ENCODE measurements at regions not wholly inside any gene's neighbourhood (a gene's known extent, or its start where the extent isn't known, plus 50 kb on each side); places are given as distances from the start of the nearest gene placed in this dataset.

- TF ChIP-seq, protein P1, sequence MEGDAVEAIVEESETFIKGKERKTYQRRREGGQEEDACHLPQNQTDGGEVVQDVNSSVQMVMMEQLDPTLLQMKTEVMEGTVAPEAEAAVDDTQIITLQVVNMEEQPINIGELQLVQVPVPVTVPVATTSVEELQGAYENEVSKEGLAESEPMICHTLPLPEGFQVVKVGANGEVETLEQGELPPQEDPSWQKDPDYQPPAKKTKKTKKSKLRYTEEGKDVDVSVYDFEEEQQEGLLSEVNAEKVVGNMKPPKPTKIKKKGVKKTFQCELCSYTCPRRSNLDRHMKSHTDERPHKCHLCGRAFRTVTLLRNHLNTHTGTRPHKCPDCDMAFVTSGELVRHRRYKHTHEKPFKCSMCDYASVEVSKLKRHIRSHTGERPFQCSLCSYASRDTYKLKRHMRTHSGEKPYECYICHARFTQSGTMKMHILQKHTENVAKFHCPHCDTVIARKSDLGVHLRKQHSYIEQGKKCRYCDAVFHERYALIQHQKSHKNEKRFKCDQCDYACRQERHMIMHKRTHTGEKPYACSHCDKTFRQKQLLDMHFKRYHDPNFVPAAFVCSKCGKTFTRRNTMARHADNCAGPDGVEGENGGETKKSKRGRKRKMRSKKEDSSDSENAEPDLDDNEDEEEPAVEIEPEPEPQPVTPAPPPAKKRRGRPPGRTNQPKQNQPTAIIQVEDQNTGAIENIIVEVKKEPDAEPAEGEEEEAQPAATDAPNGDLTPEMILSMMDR (IDR thresholded peaks at IDR 0.05; ENCODE audit: low read depth, low read length): no peak
- no peak for TF ChIP-seq POLR2A (IDR thresholded peaks at IDR 0.05; ENCODE audit: extremely low read depth, insufficient read length)
- TF ChIP-seq, protein P2, sequence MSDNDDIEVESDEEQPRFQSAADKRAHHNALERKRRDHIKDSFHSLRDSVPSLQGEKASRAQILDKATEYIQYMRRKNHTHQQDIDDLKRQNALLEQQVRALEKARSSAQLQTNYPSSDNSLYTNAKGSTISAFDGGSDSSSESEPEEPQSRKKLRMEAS (IDR thresholded peaks at IDR 0.05; ENCODE audit: low read depth, low read length): no peak
- no peak for TF ChIP-seq MYC (IDR thresholded peaks at IDR 0.05; ENCODE audit: low read depth, low read length)
Observed at GRCh38 chr10:59499460-59499859, 137.1 kb upstream of the FAM13C start.

Measured in NB4 (cell line).